OCI-LY7 (cell line): ENCODE measurements at regions not wholly inside any gene's neighbourhood (a gene's known extent, or its start where the extent isn't known, plus 50 kb on each side); places are given as distances from the start of the nearest gene placed in this dataset.

Experiments
- EZH2phosphoT487 ChIP-seq: fragments of 200-600 bp; sonication (generic); IDR thresholded peaks from 2 replicates; pipeline ENCODE4 v1.6.1; 2018; ENCODE audit warnings: low read depth, borderline replicate concordance, mild to moderate bottlenecking, mixed run types, antibody characterized with exemption, low read length, moderate library complexity, mixed read lengths
- TF ChIP-seq, protein P1 (sequence below): fragments of 200-600 bp; sonication (generic); conservative IDR thresholded peaks from 2 replicates; pipeline ENCODE4 v1.5.1; 2014; ENCODE audit warnings: mild to moderate bottlenecking, antibody characterized with exemption, low read length, moderate library complexity, mixed read lengths

DNA sequence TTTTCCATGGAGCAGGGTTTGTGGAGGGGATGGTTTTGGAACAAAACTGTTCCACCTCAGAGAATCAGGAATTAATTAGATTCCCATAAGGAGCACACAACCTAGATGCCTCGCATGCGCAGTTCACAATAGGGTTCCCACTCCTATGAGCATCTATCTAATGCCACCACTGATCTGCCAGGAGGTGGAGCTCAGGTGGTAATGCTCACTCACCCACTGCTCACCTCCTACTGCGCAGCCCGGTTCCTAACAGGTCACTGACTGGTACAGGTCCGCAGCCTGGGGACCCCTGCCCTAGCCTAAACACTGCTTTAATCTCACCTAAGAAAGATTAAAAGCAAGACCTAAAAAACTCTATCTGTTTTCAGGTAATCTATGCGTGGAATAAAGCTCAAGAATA is 553.0 kb downstream of the JRKL start:
- TF ChIP-seq, protein P1, sequence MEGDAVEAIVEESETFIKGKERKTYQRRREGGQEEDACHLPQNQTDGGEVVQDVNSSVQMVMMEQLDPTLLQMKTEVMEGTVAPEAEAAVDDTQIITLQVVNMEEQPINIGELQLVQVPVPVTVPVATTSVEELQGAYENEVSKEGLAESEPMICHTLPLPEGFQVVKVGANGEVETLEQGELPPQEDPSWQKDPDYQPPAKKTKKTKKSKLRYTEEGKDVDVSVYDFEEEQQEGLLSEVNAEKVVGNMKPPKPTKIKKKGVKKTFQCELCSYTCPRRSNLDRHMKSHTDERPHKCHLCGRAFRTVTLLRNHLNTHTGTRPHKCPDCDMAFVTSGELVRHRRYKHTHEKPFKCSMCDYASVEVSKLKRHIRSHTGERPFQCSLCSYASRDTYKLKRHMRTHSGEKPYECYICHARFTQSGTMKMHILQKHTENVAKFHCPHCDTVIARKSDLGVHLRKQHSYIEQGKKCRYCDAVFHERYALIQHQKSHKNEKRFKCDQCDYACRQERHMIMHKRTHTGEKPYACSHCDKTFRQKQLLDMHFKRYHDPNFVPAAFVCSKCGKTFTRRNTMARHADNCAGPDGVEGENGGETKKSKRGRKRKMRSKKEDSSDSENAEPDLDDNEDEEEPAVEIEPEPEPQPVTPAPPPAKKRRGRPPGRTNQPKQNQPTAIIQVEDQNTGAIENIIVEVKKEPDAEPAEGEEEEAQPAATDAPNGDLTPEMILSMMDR: no peak
- TF ChIP-seq EZH2phosphoT487: no peak
